HG03354 (cell line): ENCODE measurements at regions not wholly inside any gene's neighbourhood (a gene's known extent, or its start where the extent isn't known, plus 50 kb on each side); places are given as distances from the start of the nearest gene placed in this dataset.
"Not testable (repeated sequence)": the region's sequence is repeated elsewhere in the genome, so short reads cannot be mapped to it uniquely, and the experiment has no call there.

Source experiments
- ATAC-seq: cut with Tn5 transposase; IDR thresholded peaks from one replicate; pipeline ENCODE4 v1.9.1; 2021; ENCODE audit warnings: mild to moderate bottlenecking; ENCODE audit not compliant: unreplicated experiment, poor library complexity, severe bottlenecking

- ATAC-seq, result no peak
Observed at GRCh38 chr12:46977871-46978375, 101.5 kb upstream of the PCED1B start.

- no peak for ATAC-seq
Observed at GRCh38 chr12:46981622-46982021, 97.8 kb upstream of the PCED1B start.

GRCh38 chr12:46982629-46983392, 96.6 kb upstream of the PCED1B start:
- no peak for ATAC-seq

- ATAC-seq, result no peak
Observed at GRCh38 chr12:46983393-46983793, 96.0 kb upstream of the PCED1B start.

- ATAC-seq, result peak; percentile 75
Observed at GRCh38 chr12:46983959-46984841, 95.2 kb upstream of the PCED1B start.

- ATAC-seq, result no peak
Observed at GRCh38 chr12:46985816-46986215, 93.6 kb upstream of the PCED1B start.

- not testable (repeated sequence) for ATAC-seq
Observed at GRCh38 chr12:46988122-46988521, 91.3 kb upstream of the PCED1B start.

GRCh38 chr12:46990211-46990610, 89.2 kb upstream of the PCED1B start:
- ATAC-seq, result no peak

GRCh38 chr12:46992051-46992450, 87.4 kb upstream of the PCED1B start:
- ATAC-seq, result not testable (repeated sequence)

- ATAC-seq, result no peak
Observed at GRCh38 chr12:46998811-46999368, 80.5 kb upstream of the PCED1B start.

- ATAC-seq, result no peak
Observed at GRCh38 chr12:47004634-47005033, 74.8 kb upstream of the PCED1B start.

GRCh38 chr12:47007048-47007447, 72.4 kb upstream of the PCED1B start:
- no peak for ATAC-seq

- ATAC-seq, result no peak
Observed at GRCh38 chr12:47012552-47012951, 66.9 kb upstream of the PCED1B start.

GRCh38 chr12:47014474-47014873, 64.9 kb upstream of the PCED1B start:
- no peak for ATAC-seq

- no peak for ATAC-seq
Observed at GRCh38 chr12:47015381-47015780, 64.0 kb upstream of the PCED1B start.

GRCh38 chr12:47017041-47017713, 62.2 kb upstream of the PCED1B start:
- no peak for ATAC-seq

GRCh38 chr12:47017901-47018475, 61.4 kb upstream of the PCED1B start:
- ATAC-seq, result no peak

GRCh38 chr12:47020211-47020821, 59.1 kb upstream of the PCED1B start:
- no peak for ATAC-seq

- ATAC-seq, result no peak
Observed at GRCh38 chr12:47021298-47021697, 58.1 kb upstream of the PCED1B start.
